ENCODE measurements at regions not wholly inside any gene's neighbourhood (a gene's known extent, or its start where the extent isn't known, plus 50 kb on each side); places are given as distances from the start of the nearest gene placed in this dataset.
"Not testable (repeated sequence)": the region's sequence is repeated elsewhere in the genome, so short reads cannot be mapped to it uniquely, and the experiment has no call there.

DNA sequence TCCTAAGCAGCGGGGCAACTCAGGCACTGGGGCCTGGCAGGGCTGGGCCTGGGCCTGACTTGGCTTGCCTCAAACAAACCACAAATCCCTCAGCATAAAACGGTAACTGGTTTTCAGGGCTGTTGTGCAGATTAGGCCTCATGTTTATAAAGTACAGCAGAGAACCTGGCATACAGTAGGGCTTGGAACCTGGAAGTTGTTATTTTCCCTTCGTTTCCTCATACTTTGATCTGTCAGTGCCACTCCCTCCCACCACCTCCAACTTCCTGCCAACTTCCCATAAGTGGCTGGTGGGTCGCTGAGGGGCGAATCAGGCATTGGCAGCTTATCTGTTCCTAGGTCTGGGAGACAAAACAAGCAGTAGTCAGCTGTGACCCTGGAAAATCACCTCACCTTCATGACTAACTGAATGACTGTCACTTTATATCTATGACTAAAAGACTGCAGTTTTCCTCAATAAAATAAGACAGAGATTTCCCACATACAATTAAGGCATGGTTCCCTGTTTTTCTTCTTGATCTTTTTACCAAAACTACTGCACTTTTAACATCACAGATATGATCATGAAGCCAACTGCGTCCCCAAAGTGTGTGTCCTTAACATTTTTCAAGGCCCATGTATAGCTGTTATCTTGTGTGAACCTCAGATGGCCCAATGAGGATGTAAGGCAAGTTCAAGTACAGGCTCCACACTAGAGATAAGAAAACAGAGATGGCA lies 94.5 kb downstream of the TRIM69 start:
- TF ChIP-seq, protein P1, sequence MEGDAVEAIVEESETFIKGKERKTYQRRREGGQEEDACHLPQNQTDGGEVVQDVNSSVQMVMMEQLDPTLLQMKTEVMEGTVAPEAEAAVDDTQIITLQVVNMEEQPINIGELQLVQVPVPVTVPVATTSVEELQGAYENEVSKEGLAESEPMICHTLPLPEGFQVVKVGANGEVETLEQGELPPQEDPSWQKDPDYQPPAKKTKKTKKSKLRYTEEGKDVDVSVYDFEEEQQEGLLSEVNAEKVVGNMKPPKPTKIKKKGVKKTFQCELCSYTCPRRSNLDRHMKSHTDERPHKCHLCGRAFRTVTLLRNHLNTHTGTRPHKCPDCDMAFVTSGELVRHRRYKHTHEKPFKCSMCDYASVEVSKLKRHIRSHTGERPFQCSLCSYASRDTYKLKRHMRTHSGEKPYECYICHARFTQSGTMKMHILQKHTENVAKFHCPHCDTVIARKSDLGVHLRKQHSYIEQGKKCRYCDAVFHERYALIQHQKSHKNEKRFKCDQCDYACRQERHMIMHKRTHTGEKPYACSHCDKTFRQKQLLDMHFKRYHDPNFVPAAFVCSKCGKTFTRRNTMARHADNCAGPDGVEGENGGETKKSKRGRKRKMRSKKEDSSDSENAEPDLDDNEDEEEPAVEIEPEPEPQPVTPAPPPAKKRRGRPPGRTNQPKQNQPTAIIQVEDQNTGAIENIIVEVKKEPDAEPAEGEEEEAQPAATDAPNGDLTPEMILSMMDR (IDR thresholded peaks at IDR 0.05): not testable (repeated sequence)
- TF ChIP-seq POLR2AphosphoS5 (IDR thresholded peaks at IDR 0.05; ENCODE audit: low read depth, low read length): not testable (repeated sequence)
- TF ChIP-seq, protein P2, sequence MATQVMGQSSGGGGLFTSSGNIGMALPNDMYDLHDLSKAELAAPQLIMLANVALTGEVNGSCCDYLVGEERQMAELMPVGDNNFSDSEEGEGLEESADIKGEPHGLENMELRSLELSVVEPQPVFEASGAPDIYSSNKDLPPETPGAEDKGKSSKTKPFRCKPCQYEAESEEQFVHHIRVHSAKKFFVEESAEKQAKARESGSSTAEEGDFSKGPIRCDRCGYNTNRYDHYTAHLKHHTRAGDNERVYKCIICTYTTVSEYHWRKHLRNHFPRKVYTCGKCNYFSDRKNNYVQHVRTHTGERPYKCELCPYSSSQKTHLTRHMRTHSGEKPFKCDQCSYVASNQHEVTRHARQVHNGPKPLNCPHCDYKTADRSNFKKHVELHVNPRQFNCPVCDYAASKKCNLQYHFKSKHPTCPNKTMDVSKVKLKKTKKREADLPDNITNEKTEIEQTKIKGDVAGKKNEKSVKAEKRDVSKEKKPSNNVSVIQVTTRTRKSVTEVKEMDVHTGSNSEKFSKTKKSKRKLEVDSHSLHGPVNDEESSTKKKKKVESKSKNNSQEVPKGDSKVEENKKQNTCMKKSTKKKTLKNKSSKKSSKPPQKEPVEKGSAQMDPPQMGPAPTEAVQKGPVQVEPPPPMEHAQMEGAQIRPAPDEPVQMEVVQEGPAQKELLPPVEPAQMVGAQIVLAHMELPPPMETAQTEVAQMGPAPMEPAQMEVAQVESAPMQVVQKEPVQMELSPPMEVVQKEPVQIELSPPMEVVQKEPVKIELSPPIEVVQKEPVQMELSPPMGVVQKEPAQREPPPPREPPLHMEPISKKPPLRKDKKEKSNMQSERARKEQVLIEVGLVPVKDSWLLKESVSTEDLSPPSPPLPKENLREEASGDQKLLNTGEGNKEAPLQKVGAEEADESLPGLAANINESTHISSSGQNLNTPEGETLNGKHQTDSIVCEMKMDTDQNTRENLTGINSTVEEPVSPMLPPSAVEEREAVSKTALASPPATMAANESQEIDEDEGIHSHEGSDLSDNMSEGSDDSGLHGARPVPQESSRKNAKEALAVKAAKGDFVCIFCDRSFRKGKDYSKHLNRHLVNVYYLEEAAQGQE (IDR thresholded peaks at IDR 0.05; ENCODE audit: insufficient read depth in 1 of 2, low read depth in 2 of 2, low read length in 1 of 2): not testable (repeated sequence)
